Osteocyte (in vitro differentiated cells): ENCODE measurements at regions not wholly inside any gene's neighbourhood (a gene's known extent, or its start where the extent isn't known, plus 50 kb on each side); places are given as distances from the start of the nearest gene placed in this dataset.

Experiments
- DNase-seq: peaks from one replicate; pipeline ENCODE4 v3.0.0; 2021; ENCODE audit warnings: mixed read lengths; ENCODE audit not compliant: unreplicated experiment; ENCODE audit errors: extremely low spot score
- H3K27ac Mint-ChIP-seq: one replicate; pipeline ENCODE4 v1.8.0; 2021; ENCODE audit warnings: mild to moderate bottlenecking, mixed read lengths; ENCODE audit not compliant: unreplicated experiment
- H3K27me3 Mint-ChIP-seq: one replicate; pipeline ENCODE4 v1.8.0; 2021; ENCODE audit warnings: mixed read lengths; ENCODE audit not compliant: unreplicated experiment
- H3K36me3 Mint-ChIP-seq: one replicate; pipeline ENCODE4 v1.8.0; 2021; ENCODE audit warnings: mixed read lengths; ENCODE audit not compliant: unreplicated experiment
- H3K4me1 Mint-ChIP-seq: one replicate; pipeline ENCODE4 v1.8.0; 2021; ENCODE audit warnings: mixed read lengths; ENCODE audit not compliant: unreplicated experiment
- H3K4me3 Mint-ChIP-seq: one replicate; pipeline ENCODE4 v1.8.0; 2021; ENCODE audit warnings: mild to moderate bottlenecking, moderate library complexity, mixed read lengths; ENCODE audit not compliant: unreplicated experiment
- H3K9me3 Mint-ChIP-seq: one replicate; pipeline ENCODE4 v1.8.0; 2021; ENCODE audit warnings: mixed read lengths; ENCODE audit not compliant: unreplicated experiment
- CTCF ChIP-seq: fragments of 200-600 bp; sonication (generic); IDR thresholded peaks from 2 replicates; pipeline ENCODE4 v1.5.0; 2021; ENCODE audit warnings: antibody characterized with exemption, mild to moderate bottlenecking, moderate library complexity

- H3K9me3 Mint-ChIP-seq = no peaks in the 10 kb centered on the region
- no peaks in the 10 kb centered on the region for H3K36me3 Mint-ChIP-seq
- TF ChIP-seq CTCF = peak; percentile 75
- H3K27me3 Mint-ChIP-seq = peaks cover 26% of the 10 kb centered on the region
- no peak overlapping the region for H3K4me3 Mint-ChIP-seq
- no peak overlapping the region for H3K27ac Mint-ChIP-seq
- H3K4me1 Mint-ChIP-seq = no peaks in the 10 kb centered on the region
- DNase-seq = no peak
Observed at GRCh38 chr3:102225407-102226132, 209.2 kb upstream of the ZPLD1 start.

- H3K4me1 Mint-ChIP-seq = no peaks in the 10 kb centered on the region
- no peak overlapping the region for H3K4me3 Mint-ChIP-seq
- no peak for TF ChIP-seq CTCF
- H3K36me3 Mint-ChIP-seq = no peaks in the 10 kb centered on the region
- no peaks in the 10 kb centered on the region for H3K9me3 Mint-ChIP-seq
- peaks cover 29% of the 10 kb centered on the region for H3K27me3 Mint-ChIP-seq
- DNase-seq = no peak
- H3K27ac Mint-ChIP-seq = no peak overlapping the region
Observed at GRCh38 chr3:102226463-102226862, 208.4 kb upstream of the ZPLD1 start.

GRCh38 chr3:102229062-102229655, 205.7 kb upstream of the ZPLD1 start:
- Mint-ChIP-seq H3K36me3 (no peaks in the 10 kb centered on the region), H3K4me3 (no peak overlapping the region), H3K27me3 (peaks cover 50% of the 10 kb centered on the region), H3K4me1 (no peaks in the 10 kb centered on the region), H3K27ac (no peak overlapping the region), H3K9me3 (no peaks in the 10 kb centered on the region)
- TF ChIP-seq CTCF = peak; percentile 96
- peak; percentile 88 for DNase-seq

GRCh38 chr3:102230057-102230456, 204.8 kb upstream of the ZPLD1 start:
- Mint-ChIP-seq H3K4me1 (no peaks in the 10 kb centered on the region), H3K27me3 (peaks cover 59% of the 10 kb centered on the region), H3K9me3 (no peaks in the 10 kb centered on the region), H3K27ac (no peak overlapping the region), H3K36me3 (no peaks in the 10 kb centered on the region), H3K4me3 (no peak overlapping the region)
- no peak for DNase-seq
- TF ChIP-seq CTCF = no peak

GRCh38 chr3:102233881-102234280, 200.9 kb upstream of the ZPLD1 start:
- Mint-ChIP-seq H3K36me3 (no peaks in the 10 kb centered on the region), H3K4me1 (no peaks in the 10 kb centered on the region), H3K27me3 (peaks cover 58% of the 10 kb centered on the region), H3K27ac (no peak overlapping the region), H3K9me3 (no peaks in the 10 kb centered on the region), H3K4me3 (no peak overlapping the region)
- no peak for TF ChIP-seq CTCF
- no peak for DNase-seq
